ENCODE measurements at regions not wholly inside any gene's neighbourhood (a gene's known extent, or its start where the extent isn't known, plus 50 kb on each side); places are given as distances from the start of the nearest gene placed in this dataset.

DNA sequence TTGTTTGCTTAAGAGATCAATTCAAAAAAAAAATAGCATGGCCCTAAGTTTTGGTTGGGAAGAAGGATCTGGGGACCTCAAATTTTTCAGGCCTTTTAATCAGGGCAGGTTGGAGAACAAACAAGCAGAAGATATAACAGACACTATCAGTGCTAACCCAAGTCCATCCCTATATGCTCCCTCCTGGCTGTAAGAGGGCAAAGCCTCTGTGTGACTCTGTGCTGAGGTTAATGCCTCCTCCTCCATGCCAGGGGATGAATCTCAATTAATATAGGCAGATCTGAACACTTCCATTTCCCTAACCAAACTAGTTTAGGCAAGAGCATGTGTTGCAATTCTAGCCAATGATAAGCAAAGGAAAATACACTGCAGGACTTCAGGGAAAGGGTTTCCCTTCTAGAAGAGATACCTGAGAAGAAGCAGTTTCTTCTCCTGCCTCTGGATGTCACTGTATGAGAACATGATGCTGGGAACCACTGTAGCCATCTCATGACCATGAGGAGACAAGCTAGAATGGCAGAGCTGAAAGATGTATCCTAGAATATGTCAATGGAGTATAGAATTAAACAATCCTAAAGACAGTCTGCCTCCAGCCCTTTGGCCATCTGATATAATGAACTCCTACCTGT lies 76.0 kb downstream of the CHD9NB start:
- H3K79me2 ChIP-seq (ENCODE audit: insufficient read depth, low read length), result no peaks in the 10 kb centered on the region
- no peaks in the 10 kb centered on the region for H4K20me1 ChIP-seq (ENCODE audit: insufficient read depth, low read length)
- no peaks in the 10 kb centered on the region for H3K27me3 ChIP-seq (ENCODE audit: insufficient read depth, low read length)
- no peak overlapping the region for H3K9ac ChIP-seq (ENCODE audit: low read length)
- no peak overlapping the region for H3K27ac Mint-ChIP-seq (ENCODE audit: unreplicated experiment)
- H3K4me1 Mint-ChIP-seq (ENCODE audit: low read depth, unreplicated experiment), result no peaks in the 10 kb centered on the region
- no peak overlapping the region for H3K4me3 ChIP-seq (ENCODE audit: insufficient read depth, low read depth, low read length)
- H3K36me3 ChIP-seq (ENCODE audit: insufficient read depth, low read length), result no peaks in the 10 kb centered on the region
- peaks cover 3% of the 10 kb centered on the region for H3K9me3 Mint-ChIP-seq (ENCODE audit: unreplicated experiment)
- no peak overlapping the region for H3K4me3 Mint-ChIP-seq (ENCODE audit: unreplicated experiment)
- H2AFZ ChIP-seq (ENCODE audit: low read depth, low read length), result no peak overlapping the region
- H3K9me3 ChIP-seq (ENCODE audit: insufficient read depth, low read depth, low read length), result no peaks in the 10 kb centered on the region
- FAIRE-seq (no peak), DNase-seq (ENCODE audit: low read depth) (peak; percentile 1)
- no peak overlapping the region for H3K27ac ChIP-seq (ENCODE audit: low read depth, low read length)
- TF ChIP-seq EZH2 (IDR thresholded peaks at IDR 0.05; ENCODE audit: insufficient read depth, low read length) (no peak), CTCF (IDR thresholded peaks at IDR 0.05; ENCODE audit: insufficient read depth, low read depth, low read length) (no peak)
- H3K4me2 ChIP-seq (ENCODE audit: low read length), result no peak overlapping the region
- H3K4me1 ChIP-seq (ENCODE audit: insufficient read depth, low read length), result no peaks in the 10 kb centered on the region
- H3K27me3 Mint-ChIP-seq (ENCODE audit: low read depth, unreplicated experiment), result no peaks in the 10 kb centered on the region
- H3K36me3 Mint-ChIP-seq (ENCODE audit: low read depth, unreplicated experiment), result peaks cover 2% of the 10 kb centered on the region

DNA sequence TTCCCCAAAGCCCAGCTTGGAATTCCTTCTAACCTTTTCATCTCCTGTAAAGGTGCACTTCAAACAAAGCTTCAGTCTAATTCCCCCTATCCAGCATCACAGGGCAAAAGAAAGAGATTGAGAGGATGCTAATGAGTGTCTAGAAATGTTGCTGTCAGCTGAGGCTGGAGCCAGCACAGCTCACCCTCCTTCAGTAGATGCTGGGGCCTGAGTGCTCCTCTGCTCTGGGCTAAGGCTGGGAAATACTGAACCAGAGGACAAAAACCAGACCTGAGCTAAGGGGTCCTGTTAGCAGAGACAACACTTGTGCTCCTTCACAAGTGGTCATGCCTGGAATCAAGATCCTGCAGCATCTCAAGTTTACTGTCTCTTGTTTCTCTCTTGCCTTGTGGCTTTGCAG lies 85.0 kb downstream of the CHD9NB start:
- Histone ChIP-seq H3K36me3 (ENCODE audit: insufficient read depth, low read length) (no peaks in the 10 kb centered on the region), H3K4me2 (ENCODE audit: low read length) (no peak overlapping the region), H3K27ac (ENCODE audit: low read depth, low read length) (no peak overlapping the region), H3K4me3 (ENCODE audit: insufficient read depth, low read depth, low read length) (no peak overlapping the region), H2AFZ (ENCODE audit: low read depth, low read length) (no peak overlapping the region), H3K27me3 (ENCODE audit: insufficient read depth, low read length) (no peaks in the 10 kb centered on the region), H3K9ac (ENCODE audit: low read length) (no peak overlapping the region), H3K79me2 (ENCODE audit: insufficient read depth, low read length) (no peaks in the 10 kb centered on the region), H3K9me3 (ENCODE audit: insufficient read depth, low read depth, low read length) (no peaks in the 10 kb centered on the region), H3K4me1 (ENCODE audit: insufficient read depth, low read length) (no peaks in the 10 kb centered on the region), H4K20me1 (ENCODE audit: insufficient read depth, low read length) (no peaks in the 10 kb centered on the region)
- TF ChIP-seq CTCF (IDR thresholded peaks at IDR 0.05; ENCODE audit: insufficient read depth, low read depth, low read length), result no peak
- TF ChIP-seq EZH2 (IDR thresholded peaks at IDR 0.05; ENCODE audit: insufficient read depth, low read length), result no peak
- Mint-ChIP-seq H3K4me3 (ENCODE audit: unreplicated experiment) (no peak overlapping the region), H3K36me3 (ENCODE audit: low read depth, unreplicated experiment) (no peaks in the 10 kb centered on the region), H3K4me1 (ENCODE audit: low read depth, unreplicated experiment) (peaks cover 12% of the 10 kb centered on the region), H3K27me3 (ENCODE audit: low read depth, unreplicated experiment) (no peaks in the 10 kb centered on the region), H3K9me3 (ENCODE audit: unreplicated experiment) (no peaks in the 10 kb centered on the region), H3K27ac (ENCODE audit: unreplicated experiment) (no peak overlapping the region)
- FAIRE-seq (no peak), DNase-seq (ENCODE audit: low read depth) (no peak)

DNA sequence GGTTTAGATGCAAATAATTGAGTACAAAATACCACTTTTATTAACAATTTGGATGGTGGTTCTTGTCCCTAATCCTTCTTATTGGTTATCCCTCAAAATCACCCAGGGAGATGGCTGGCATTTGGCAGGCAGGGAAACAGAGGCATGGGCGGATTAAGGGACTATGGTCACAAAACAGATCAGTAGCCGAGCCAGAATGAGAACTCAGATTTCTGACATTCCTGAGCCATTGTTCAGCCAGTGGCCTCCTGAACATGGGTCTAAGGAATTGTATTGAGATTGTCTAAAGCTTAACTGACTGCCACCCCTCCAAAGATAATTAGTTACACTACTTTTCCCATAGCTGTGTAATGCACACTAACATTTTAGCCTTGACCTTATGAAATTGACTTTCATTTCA lies 88.4 kb downstream of the CHD9NB start:
- Mint-ChIP-seq H3K36me3 (ENCODE audit: low read depth, unreplicated experiment) (no peaks in the 10 kb centered on the region), H3K9me3 (ENCODE audit: unreplicated experiment) (no peaks in the 10 kb centered on the region), H3K27me3 (ENCODE audit: low read depth, unreplicated experiment) (no peaks in the 10 kb centered on the region), H3K4me1 (ENCODE audit: low read depth, unreplicated experiment) (peaks cover 11% of the 10 kb centered on the region), H3K4me3 (ENCODE audit: unreplicated experiment) (no peak overlapping the region), H3K27ac (ENCODE audit: unreplicated experiment) (no peak overlapping the region)
- Histone ChIP-seq H3K9me3 (ENCODE audit: insufficient read depth, low read depth, low read length) (no peaks in the 10 kb centered on the region), H3K27me3 (ENCODE audit: insufficient read depth, low read length) (no peaks in the 10 kb centered on the region), H3K36me3 (ENCODE audit: insufficient read depth, low read length) (no peaks in the 10 kb centered on the region), H3K4me3 (ENCODE audit: insufficient read depth, low read depth, low read length) (no peak overlapping the region), H3K4me2 (ENCODE audit: low read length) (no peak overlapping the region), H3K4me1 (ENCODE audit: insufficient read depth, low read length) (no peaks in the 10 kb centered on the region), H3K79me2 (ENCODE audit: insufficient read depth, low read length) (no peaks in the 10 kb centered on the region), H4K20me1 (ENCODE audit: insufficient read depth, low read length) (no peaks in the 10 kb centered on the region), H2AFZ (ENCODE audit: low read depth, low read length) (no peak overlapping the region), H3K27ac (ENCODE audit: low read depth, low read length) (no peak overlapping the region), H3K9ac (ENCODE audit: low read length) (no peak overlapping the region)
- TF ChIP-seq EZH2 (IDR thresholded peaks at IDR 0.05; ENCODE audit: insufficient read depth, low read length), result no peak
- no peak for TF ChIP-seq CTCF (IDR thresholded peaks at IDR 0.05; ENCODE audit: insufficient read depth, low read depth, low read length)
- FAIRE-seq, result no peak
- peak; percentile 1 for DNase-seq (ENCODE audit: low read depth)

Measured in astrocyte (in vitro differentiated cells and primary cell).